ACC112 (cell line): ENCODE measurements at regions not wholly inside any gene's neighbourhood (a gene's known extent, or its start where the extent isn't known, plus 50 kb on each side); places are given as distances from the start of the nearest gene placed in this dataset.

Experiments used
- H2AFZ ChIP-seq: fragments of 200-600 bp; sonication (generic); one replicate; pipeline ENCODE4 v1.6.0; 2017; ENCODE audit warnings: antibody characterized with exemption, low read length; ENCODE audit not compliant: unreplicated experiment
- H3K27ac ChIP-seq: fragments of 200-600 bp; sonication (generic); 2 replicates; pipeline ENCODE4 v1.5.1; 2014; ENCODE audit warnings: low read depth, mild to moderate bottlenecking, antibody characterized with exemption, low read length, moderate library complexity
- H3K27me3 ChIP-seq: fragments of 200-600 bp; sonication (generic); 2 replicates; pipeline ENCODE4 v1.6.1; 2014; ENCODE audit warnings: mild to moderate bottlenecking, antibody characterized with exemption, low read length, moderate library complexity, mixed read lengths; ENCODE audit not compliant: insufficient read depth
- H3K36me3 ChIP-seq: fragments of 200-600 bp; sonication (generic); 2 replicates; pipeline ENCODE4 v1.6.1; 2016; ENCODE audit warnings: mild to moderate bottlenecking, antibody characterized with exemption, low read length, moderate library complexity, mixed read lengths; ENCODE audit not compliant: insufficient read depth
- H3K4me1 ChIP-seq: fragments of 200-600 bp; sonication (generic); one replicate; pipeline ENCODE4 v1.6.1; 2016; ENCODE audit warnings: low read length, mixed read lengths; ENCODE audit not compliant: insufficient read depth, unreplicated experiment, control insufficient read depth
- H3K4me3 ChIP-seq: fragments of 200-600 bp; sonication (generic); 2 replicates; pipeline ENCODE4 v1.5.1; 2014; ENCODE audit warnings: mild to moderate bottlenecking, low read depth, low read length
- H3K79me2 ChIP-seq: fragments of 200-600 bp; sonication (generic); one replicate; pipeline ENCODE4 v1.6.0; 2016; ENCODE audit warnings: low read length; ENCODE audit not compliant: control insufficient read depth, unreplicated experiment, insufficient read depth

DNA sequence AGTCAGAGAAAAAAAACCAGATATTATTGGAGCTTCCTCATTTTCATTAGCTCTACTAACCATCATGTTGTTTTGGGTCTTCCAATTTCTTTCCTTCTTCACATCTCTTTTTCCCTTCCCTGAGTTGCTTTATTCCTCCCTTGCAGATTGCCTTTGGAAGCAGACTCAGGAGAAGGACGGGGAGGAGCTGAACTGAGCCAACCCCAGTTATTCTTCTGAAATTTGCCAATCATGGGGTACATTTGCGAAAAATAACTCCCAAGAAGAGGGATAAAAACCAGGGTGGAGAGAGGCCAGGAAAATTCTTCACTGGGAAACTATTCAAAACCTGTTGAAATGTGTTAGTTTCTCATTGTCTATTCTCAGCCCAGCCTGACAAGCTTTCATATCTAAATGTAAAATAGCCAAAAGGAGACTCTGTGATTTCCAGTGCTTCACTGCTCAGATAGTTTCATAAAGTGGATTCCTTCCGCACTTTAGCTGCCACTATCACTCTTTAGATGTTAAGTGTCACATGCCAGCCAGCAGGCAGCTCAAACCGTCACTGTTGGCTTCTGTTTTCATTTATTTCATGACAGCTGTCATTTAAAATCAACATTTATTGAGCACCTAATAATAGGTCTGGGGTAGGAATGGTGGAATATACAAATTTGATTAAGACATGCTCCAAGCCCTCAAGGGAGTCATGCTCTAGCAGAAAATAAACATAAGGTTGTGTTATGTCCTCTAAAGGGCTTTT lies 204.5 kb downstream of the SREK1 start:
- no peaks in the 10 kb centered on the region for H3K4me1 ChIP-seq
- H3K4me3 ChIP-seq: no peak overlapping the region
- H3K79me2 ChIP-seq: no peaks in the 10 kb centered on the region
- no peaks in the 10 kb centered on the region for H3K36me3 ChIP-seq
- H3K27ac ChIP-seq: no peak overlapping the region
- H3K27me3 ChIP-seq: peaks cover 57% of the 10 kb centered on the region
- H2AFZ ChIP-seq: no peak overlapping the region

- Histone ChIP-seq H3K27ac (no peak overlapping the region), H2AFZ (no peak overlapping the region), H3K79me2 (no peaks in the 10 kb centered on the region), H3K4me1 (no peaks in the 10 kb centered on the region), H3K4me3 (no peak overlapping the region), H3K36me3 (no peaks in the 10 kb centered on the region), H3K27me3 (peaks cover 41% of the 10 kb centered on the region)
These were observed 207.7 kb downstream of the SREK1 start for GRCh38 chr5:66351813-66352212.

- Histone ChIP-seq H2AFZ (no peak overlapping the region), H3K79me2 (no peaks in the 10 kb centered on the region), H3K27me3 (peaks cover 34% of the 10 kb centered on the region), H3K36me3 (no peaks in the 10 kb centered on the region), H3K4me1 (no peaks in the 10 kb centered on the region), H3K4me3 (no peak overlapping the region), H3K27ac (no peak overlapping the region)
These were observed 209.1 kb downstream of the SREK1 start for GRCh38 chr5:66353186-66353585.

DNA sequence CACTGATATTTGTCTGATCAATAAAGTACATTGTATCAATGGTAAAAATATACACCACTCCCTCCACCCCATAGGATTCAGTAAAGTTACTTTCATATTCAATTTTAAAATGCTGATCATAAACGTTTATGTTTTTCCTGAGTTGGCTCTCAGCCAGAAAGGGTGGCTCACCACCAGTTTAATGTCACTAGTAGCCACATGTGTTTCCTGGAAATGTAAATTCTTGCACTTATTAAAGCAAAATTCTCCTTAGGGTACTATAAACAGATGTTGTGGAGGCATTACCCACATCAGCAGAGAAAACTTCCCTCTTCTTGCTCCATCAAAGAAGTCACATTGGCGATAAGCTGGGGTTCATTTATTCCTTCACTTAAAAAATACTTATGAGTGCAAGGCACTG lies 210.3 kb downstream of the SREK1 start:
- H3K4me1 ChIP-seq: no peaks in the 10 kb centered on the region
- H2AFZ ChIP-seq: no peak overlapping the region
- H3K36me3 ChIP-seq: no peaks in the 10 kb centered on the region
- H3K4me3 ChIP-seq: no peak overlapping the region
- H3K79me2 ChIP-seq: no peaks in the 10 kb centered on the region
- no peak overlapping the region for H3K27ac ChIP-seq
- H3K27me3 ChIP-seq: peaks cover 21% of the 10 kb centered on the region

GRCh38 chr5:66356011-66356565 lies 212.0 kb downstream of the SREK1 start:
- no peak overlapping the region for H2AFZ ChIP-seq
- no peaks in the 10 kb centered on the region for H3K36me3 ChIP-seq

DNA sequence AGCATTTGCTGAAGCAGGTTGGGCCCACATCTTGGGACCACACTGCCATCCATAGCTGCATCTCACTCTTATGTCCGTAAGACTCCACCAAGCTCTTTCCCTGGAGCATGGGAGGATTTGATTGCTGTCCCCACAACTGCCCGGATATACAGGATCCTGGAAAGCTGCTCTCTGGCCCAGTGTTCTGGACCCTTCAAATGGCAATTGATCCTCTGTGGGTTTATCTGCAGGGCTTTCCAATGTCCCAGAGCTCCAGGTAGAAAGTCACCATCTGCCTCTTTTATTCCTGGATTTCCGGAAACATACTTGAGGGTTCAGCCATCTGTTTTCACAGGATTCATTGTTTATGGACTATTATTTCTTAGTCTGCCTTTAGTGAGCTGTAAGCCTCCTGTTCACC lies 214.6 kb downstream of the SREK1 start:
- H3K27me3 ChIP-seq: peaks cover 17% of the 10 kb centered on the region; the same call in 1 of the 2 replicates
- no peaks in the 10 kb centered on the region for H3K36me3 ChIP-seq
- H2AFZ ChIP-seq: no peak overlapping the region
- H3K4me1 ChIP-seq: no peaks in the 10 kb centered on the region
- no peak overlapping the region for H3K27ac ChIP-seq
- H3K4me3 ChIP-seq: no peak overlapping the region
- no peaks in the 10 kb centered on the region for H3K79me2 ChIP-seq

More at GRCh38 chr5:66356011-66356565, 212.0 kb downstream of the SREK1 start:
- Histone ChIP-seq H3K27me3 (peaks cover 5% of the 10 kb centered on the region; the same call in 1 of the 2 replicates), H3K4me1 (no peaks in the 10 kb centered on the region), H3K79me2 (no peaks in the 10 kb centered on the region), H3K27ac (no peak overlapping the region), H3K4me3 (no peak overlapping the region)

DNA sequence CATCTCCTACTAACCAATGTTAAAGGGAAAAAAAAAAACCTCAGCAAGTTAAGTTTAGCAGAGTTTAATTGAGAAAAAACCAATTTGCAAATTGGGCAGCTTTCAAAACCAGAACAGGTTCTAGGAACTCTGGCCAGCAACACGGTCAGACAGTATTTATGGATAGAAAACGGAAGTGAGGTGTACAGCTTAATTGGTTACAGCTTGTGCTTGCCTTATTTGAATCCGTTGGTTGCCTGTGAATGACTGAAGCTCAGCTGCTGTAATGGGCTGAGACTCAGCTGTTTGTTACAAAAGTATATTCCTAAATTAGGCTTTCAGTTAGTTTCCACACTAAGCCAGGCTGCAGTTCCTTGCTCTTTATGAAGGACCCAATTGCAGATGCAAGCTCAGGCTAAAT lies 217.0 kb downstream of the SREK1 start:
- Histone ChIP-seq H3K79me2 (no peaks in the 10 kb centered on the region), H3K4me3 (no peak overlapping the region), H3K27ac (no peak overlapping the region), H3K4me1 (no peaks in the 10 kb centered on the region), H2AFZ (no peak overlapping the region), H3K27me3 (peaks cover 21% of the 10 kb centered on the region; the same call in 1 of the 2 replicates), H3K36me3 (no peaks in the 10 kb centered on the region)

DNA sequence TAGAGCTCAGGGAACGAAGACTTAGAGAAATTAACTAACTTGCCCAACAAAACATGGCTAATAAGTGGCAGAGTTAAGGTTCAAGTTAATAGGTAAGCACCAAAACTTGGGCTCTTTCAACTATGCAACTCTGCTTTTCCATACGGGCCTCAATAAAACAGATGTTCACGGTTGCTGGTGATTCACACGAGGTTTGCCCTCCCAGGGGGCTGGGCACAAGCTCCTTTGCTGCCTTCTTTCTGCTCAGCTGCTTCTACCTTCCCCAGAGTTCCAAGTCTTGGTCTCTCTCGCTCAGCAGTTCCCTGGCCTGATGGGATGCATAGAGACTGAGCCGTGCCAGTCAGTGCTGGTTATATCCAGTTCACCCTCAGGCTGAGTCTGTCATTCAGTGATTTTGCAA lies 217.9 kb downstream of the SREK1 start:
- no peak overlapping the region for H2AFZ ChIP-seq

GRCh38 chr5:66362687-66363086 lies 218.6 kb downstream of the SREK1 start:
- Histone ChIP-seq H3K79me2 (no peaks in the 10 kb centered on the region), H2AFZ (no peak overlapping the region), H3K36me3 (no peaks in the 10 kb centered on the region), H3K4me3 (no peak overlapping the region), H3K27me3 (peaks cover 19% of the 10 kb centered on the region; the same call in 1 of the 2 replicates), H3K27ac (no peak overlapping the region), H3K4me1 (no peaks in the 10 kb centered on the region)

More for the DNA sequence above, 217.9 kb downstream of the SREK1 start:
- Histone ChIP-seq H3K4me1 (no peaks in the 10 kb centered on the region), H3K4me3 (no peak overlapping the region), H3K27ac (no peak overlapping the region), H3K36me3 (no peaks in the 10 kb centered on the region), H3K27me3 (peaks cover 21% of the 10 kb centered on the region; the same call in 1 of the 2 replicates), H3K79me2 (no peaks in the 10 kb centered on the region)

- H2AFZ ChIP-seq: no peak overlapping the region
- H3K4me3 ChIP-seq: no peak overlapping the region
- H3K79me2 ChIP-seq: no peaks in the 10 kb centered on the region
- H3K27ac ChIP-seq: no peak overlapping the region
- H3K4me1 ChIP-seq: no peaks in the 10 kb centered on the region
- H3K27me3 ChIP-seq: peaks cover 15% of the 10 kb centered on the region; the same call in 1 of the 2 replicates
- no peaks in the 10 kb centered on the region for H3K36me3 ChIP-seq
These were observed 219.0 kb downstream of the SREK1 start for GRCh38 chr5:66363097-66363496.

GRCh38 chr5:66364186-66364585 lies 220.1 kb downstream of the SREK1 start:
- Histone ChIP-seq H3K27me3 (peaks cover 15% of the 10 kb centered on the region; the same call in 1 of the 2 replicates), H3K4me3 (no peak overlapping the region), H3K27ac (no peak overlapping the region), H3K79me2 (no peaks in the 10 kb centered on the region), H2AFZ (no peak overlapping the region), H3K4me1 (no peaks in the 10 kb centered on the region), H3K36me3 (no peaks in the 10 kb centered on the region)
